ENCODE measurements at regions not wholly inside any gene's neighbourhood (a gene's known extent, or its start where the extent isn't known, plus 50 kb on each side); places are given as distances from the start of the nearest gene placed in this dataset.

DNA sequence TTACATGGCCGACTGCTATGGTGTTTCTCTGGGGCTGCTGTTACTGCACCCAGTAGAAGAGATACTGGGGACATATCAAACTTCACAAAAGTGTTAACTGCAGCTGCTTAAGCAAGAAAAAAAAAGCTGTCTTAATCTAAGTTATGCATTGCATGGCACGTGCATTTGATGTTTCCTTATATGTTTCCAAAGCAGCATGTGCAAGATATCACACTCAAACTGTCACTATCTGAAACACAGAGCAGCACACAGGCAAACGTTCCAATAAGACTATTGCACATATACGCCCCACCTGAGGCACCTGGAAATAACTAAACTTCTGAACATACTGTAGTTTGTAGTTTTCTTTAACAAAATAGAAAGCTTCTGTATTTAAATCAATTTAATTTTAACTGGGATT is 671.4 kb upstream of the ADGRL2 start:
- no peaks in the 10 kb centered on the region for H3K36me3 Mint-ChIP-seq (ENCODE audit: insufficient read depth, unreplicated experiment)
- H3K9me3 Mint-ChIP-seq (ENCODE audit: unreplicated experiment) = no peaks in the 10 kb centered on the region
- no peaks in the 10 kb centered on the region for H3K36me3 ChIP-seq (ENCODE audit: control insufficient read depth, insufficient read depth, low read length)
- no peaks in the 10 kb centered on the region for H3K27me3 ChIP-seq (replicated peaks; ENCODE audit: control insufficient read depth, insufficient read depth, low read length)
- intact Hi-C loops (cut with micrococcal nuclease; ENCODE audit: unreplicated experiment) = no loop called here
- H3K4me3 ChIP-seq (ENCODE audit: low read depth, low read length) = no peak overlapping the region
- no peaks in the 10 kb centered on the region for H3K9me3 ChIP-seq
- no peak for DNase-seq
- no peak overlapping the region for H3K27ac Mint-ChIP-seq (ENCODE audit: unreplicated experiment)
- no peaks in the 10 kb centered on the region for H3K27me3 Mint-ChIP-seq (ENCODE audit: insufficient read depth, unreplicated experiment)
- no peaks in the 10 kb centered on the region for H3K4me1 ChIP-seq
- BruUV-seq (replicated peaks) = no TSS peak
- H3K4me3 Mint-ChIP-seq (ENCODE audit: unreplicated experiment) = no peak overlapping the region
- ChIA-PET POLR2A (no interaction called here), CTCF (no interaction called here)
- TF ChIP-seq, protein P1, sequence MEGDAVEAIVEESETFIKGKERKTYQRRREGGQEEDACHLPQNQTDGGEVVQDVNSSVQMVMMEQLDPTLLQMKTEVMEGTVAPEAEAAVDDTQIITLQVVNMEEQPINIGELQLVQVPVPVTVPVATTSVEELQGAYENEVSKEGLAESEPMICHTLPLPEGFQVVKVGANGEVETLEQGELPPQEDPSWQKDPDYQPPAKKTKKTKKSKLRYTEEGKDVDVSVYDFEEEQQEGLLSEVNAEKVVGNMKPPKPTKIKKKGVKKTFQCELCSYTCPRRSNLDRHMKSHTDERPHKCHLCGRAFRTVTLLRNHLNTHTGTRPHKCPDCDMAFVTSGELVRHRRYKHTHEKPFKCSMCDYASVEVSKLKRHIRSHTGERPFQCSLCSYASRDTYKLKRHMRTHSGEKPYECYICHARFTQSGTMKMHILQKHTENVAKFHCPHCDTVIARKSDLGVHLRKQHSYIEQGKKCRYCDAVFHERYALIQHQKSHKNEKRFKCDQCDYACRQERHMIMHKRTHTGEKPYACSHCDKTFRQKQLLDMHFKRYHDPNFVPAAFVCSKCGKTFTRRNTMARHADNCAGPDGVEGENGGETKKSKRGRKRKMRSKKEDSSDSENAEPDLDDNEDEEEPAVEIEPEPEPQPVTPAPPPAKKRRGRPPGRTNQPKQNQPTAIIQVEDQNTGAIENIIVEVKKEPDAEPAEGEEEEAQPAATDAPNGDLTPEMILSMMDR (IDR thresholded peaks at IDR 0.05; ENCODE audit: insufficient read depth in 1 of 2, low read depth in 1 of 2, low read length in 1 of 2, severe bottlenecking in 1 of 2, unreplicated experiment in 1 of 2) = no peak
- H3K4me1 Mint-ChIP-seq (ENCODE audit: low read depth, unreplicated experiment) = no peaks in the 10 kb centered on the region

DNA sequence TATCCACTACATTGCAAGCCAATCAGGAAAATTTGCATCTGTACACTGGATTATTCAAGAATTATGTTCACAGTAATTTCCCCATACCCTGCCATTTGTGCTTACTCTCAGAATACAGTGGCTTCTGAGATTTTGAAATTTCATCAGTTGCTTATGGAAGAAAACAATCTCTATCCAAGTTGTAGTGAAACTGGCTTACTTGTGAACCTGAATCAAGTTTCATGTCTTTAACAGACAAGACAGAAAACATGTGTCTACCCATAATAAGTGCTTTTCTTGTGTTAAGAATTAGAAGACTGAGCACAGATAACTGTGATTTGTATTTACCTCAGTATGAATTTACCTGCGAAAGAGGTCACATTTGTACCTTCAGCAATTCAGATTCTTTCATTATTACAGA is 672.7 kb upstream of the ADGRL2 start:
- no peak overlapping the region for H3K4me3 ChIP-seq (ENCODE audit: low read depth, low read length)
- no peak for DNase-seq
- no peaks in the 10 kb centered on the region for H3K27me3 Mint-ChIP-seq (ENCODE audit: insufficient read depth, unreplicated experiment)

DNA sequence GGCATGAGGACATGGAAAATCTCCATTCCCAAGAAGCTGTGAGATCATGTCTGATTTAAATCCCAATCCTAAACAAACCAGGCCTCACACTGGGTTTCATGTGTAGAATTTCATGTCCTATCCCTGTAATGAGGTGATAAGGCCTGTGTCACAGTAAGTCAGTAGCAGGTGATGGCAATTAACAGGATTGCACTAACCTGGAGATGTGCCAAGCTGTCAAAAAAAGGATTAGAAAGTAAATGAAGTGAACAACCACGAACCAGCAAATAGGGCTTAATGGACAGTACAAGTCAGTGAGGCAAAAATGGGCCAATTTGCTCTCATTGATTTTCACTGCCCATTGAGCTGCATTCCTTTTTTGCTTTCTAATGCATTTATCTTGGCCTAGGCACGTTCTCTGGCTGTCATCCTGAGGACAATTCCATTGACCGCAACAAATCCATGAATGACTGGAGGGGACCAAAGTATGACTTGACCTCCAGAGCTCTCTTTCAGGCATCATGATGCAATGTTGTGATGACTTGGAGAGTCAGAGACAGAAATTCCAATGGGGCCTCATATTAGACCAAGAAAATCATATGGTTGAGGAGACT is 673.6 kb upstream of the ADGRL2 start:
- DNase-seq = no peak
- H3K27me3 Mint-ChIP-seq (ENCODE audit: insufficient read depth, unreplicated experiment) = no peaks in the 10 kb centered on the region
- H3K4me1 Mint-ChIP-seq (ENCODE audit: low read depth, unreplicated experiment) = no peaks in the 10 kb centered on the region
- no peaks in the 10 kb centered on the region for H3K36me3 Mint-ChIP-seq (ENCODE audit: insufficient read depth, unreplicated experiment)
- Histone ChIP-seq H3K4me3 (ENCODE audit: low read depth, low read length) (no peak overlapping the region), H3K36me3 (ENCODE audit: control insufficient read depth, insufficient read depth, low read length) (no peaks in the 10 kb centered on the region), H3K4me1 (no peaks in the 10 kb centered on the region), H3K27me3 (replicated peaks; ENCODE audit: control insufficient read depth, insufficient read depth, low read length) (no peaks in the 10 kb centered on the region), H3K9me3 (no peaks in the 10 kb centered on the region)
- ChIA-PET CTCF (no interaction called here), POLR2A (no interaction called here)
- no TSS peak for BruUV-seq (replicated peaks)
- intact Hi-C loops (cut with micrococcal nuclease; ENCODE audit: unreplicated experiment) = no loop called here
- H3K4me3 Mint-ChIP-seq (ENCODE audit: unreplicated experiment) = no peak overlapping the region
- TF ChIP-seq, protein P1 (IDR thresholded peaks at IDR 0.05; ENCODE audit: insufficient read depth in 1 of 2, low read depth in 1 of 2, low read length in 1 of 2, severe bottlenecking in 1 of 2, unreplicated experiment in 1 of 2) = no peak
- no peak overlapping the region for H3K27ac Mint-ChIP-seq (ENCODE audit: unreplicated experiment)
- no peaks in the 10 kb centered on the region for H3K9me3 Mint-ChIP-seq (ENCODE audit: unreplicated experiment)

More for the DNA sequence above, 672.7 kb upstream of the ADGRL2 start:
- ChIA-PET CTCF (no interaction called here), POLR2A (no interaction called here)
- no peaks in the 10 kb centered on the region for H3K9me3 ChIP-seq
- Mint-ChIP-seq H3K4me3 (ENCODE audit: unreplicated experiment) (no peak overlapping the region), H3K9me3 (ENCODE audit: unreplicated experiment) (no peaks in the 10 kb centered on the region), H3K4me1 (ENCODE audit: low read depth, unreplicated experiment) (no peaks in the 10 kb centered on the region), H3K27ac (ENCODE audit: unreplicated experiment) (no peak overlapping the region), H3K36me3 (ENCODE audit: insufficient read depth, unreplicated experiment) (no peaks in the 10 kb centered on the region)
- no peaks in the 10 kb centered on the region for H3K4me1 ChIP-seq
- TF ChIP-seq, protein P1 (IDR thresholded peaks at IDR 0.05; ENCODE audit: insufficient read depth in 1 of 2, low read depth in 1 of 2, low read length in 1 of 2, severe bottlenecking in 1 of 2, unreplicated experiment in 1 of 2) = no peak
- no peaks in the 10 kb centered on the region for H3K27me3 ChIP-seq (replicated peaks; ENCODE audit: control insufficient read depth, insufficient read depth, low read length)
- intact Hi-C loops (cut with micrococcal nuclease; ENCODE audit: unreplicated experiment) = no loop called here
- no TSS peak for BruUV-seq (replicated peaks)
- no peaks in the 10 kb centered on the region for H3K36me3 ChIP-seq (ENCODE audit: control insufficient read depth, insufficient read depth, low read length)

All from Caco-2 (cell line).